HepG2 (cell line): ENCODE measurements at regions not wholly inside any gene's neighbourhood (a gene's known extent, or its start where the extent isn't known, plus 50 kb on each side); places are given as distances from the start of the nearest gene placed in this dataset.

ENCODE experiments used
- ATAC-seq: fragments of 200-7000 bp; cut with Tn5 transposase; 3 replicates; pipeline ENCODE4 v1.9.1; 2020; ENCODE audit warnings: mild to moderate bottlenecking, moderate library complexity
- BruUV-seq: library from RNA; stranded (reverse); fragments of 400-500 nt; replicated peaks from 2 replicates; lab custom pipeline; 2021; lab: Mats Ljungman, UMichigan
- CTCF ChIA-PET: fragments of 300-600 bp; formaldehyde crosslinking; extraction: SDS; loops from one replicate; lab custom pipeline; 2021; ENCODE audit warnings: low total read pairs, inconsistent platforms, low intra/inter-chr PET ratio; lab: Yijun Ruan, JAX
- POLR2A ChIA-PET: fragments of 350-600 bp; sonication (Branson Sonifier 250); formaldehyde crosslinking; loops from one replicate; lab custom pipeline; 2020; ENCODE audit warnings: antibody characterized with exemption, inconsistent platforms; lab: Yijun Ruan, JAX
- DNase-seq: peaks from one replicate; pipeline ENCODE4 v3.0.0-alpha.2; 2015; ENCODE audit warnings: low spot score
- FAIRE-seq: peaks from 3 replicates; lab custom pipeline; 2011; peaks lifted over from hg19 to GRCh38; lab: Jason Lieb, UNC
- H2AFZ ChIP-seq: one replicate; pipeline ENCODE4 v1.6.1; 2011; ENCODE audit warnings: low read length, inconsistent platforms
- H3K27ac ChIP-seq: fragments of 300-600 bp; 3 replicates; pipeline ENCODE4 v1.8.0; 2011; ENCODE audit warnings: mixed run types, mild to moderate bottlenecking, mixed read lengths, low read length, inconsistent platforms; ENCODE audit not compliant: insufficient read depth; ENCODE audit errors: extremely low read length
- H3K27me3 ChIP-seq, 2 experiments: fragments of 200-600 bp in 1 of 2; 2 replicates in 1 of 2; 3 replicates in 1 of 2; pipeline versions ENCODE4 v1.6.0 to v1.8.0; 2011; ENCODE audit warnings: low read length in 2 of 2, mild to moderate bottlenecking in 2 of 2, moderate library complexity in 2 of 2, inconsistent platforms in 1 of 2; ENCODE audit not compliant: insufficient read depth in 2 of 2, control insufficient read depth in 1 of 2
- H3K36me3 ChIP-seq, 2 experiments: fragments of 200-600 bp in 1 of 2; replicated peaks in 1 of 2; 2 replicates in 1 of 2; 3 replicates in 1 of 2; pipeline versions ENCODE4 v1.5.1 to v1.8.0; 2011; ENCODE audit warnings: low read length in 2 of 2, inconsistent platforms in 1 of 2; ENCODE audit not compliant: insufficient read depth in 2 of 2, control insufficient read depth in 1 of 2
- H3K4me1 ChIP-seq: 2 replicates; pipeline ENCODE4 v1.5.1; 2012; ENCODE audit warnings: low read length, inconsistent platforms; ENCODE audit not compliant: insufficient read depth
- H3K4me2 ChIP-seq: 2 replicates; pipeline ENCODE4 v1.6.0; 2011; ENCODE audit warnings: low read depth, low read length, inconsistent platforms
- H3K4me3 ChIP-seq, 3 experiments: fragments of 200-600 bp in 1 of 3; sonication (generic), shearing (Covaris generic) in 1 of 3; replicated peaks in 1 of 3; 2 replicates each; pipeline ENCODE4 v1.5.1; 2011 to 2016; ENCODE audit warnings: low read length in 3 of 3, inconsistent platforms in 2 of 3, low read depth in 2 of 3, mild to moderate bottlenecking in 2 of 3, control low read depth in 1 of 3, mixed read lengths in 1 of 3; ENCODE audit not compliant: insufficient read depth in 1 of 3
- H3K79me2 ChIP-seq: one replicate; pipeline ENCODE4 v1.6.1; 2011; ENCODE audit warnings: low read length, inconsistent platforms; ENCODE audit not compliant: insufficient read depth
- H3K9ac ChIP-seq: 2 replicates; pipeline ENCODE4 v1.6.0; 2011; ENCODE audit warnings: mild to moderate bottlenecking, low read depth, low read length, inconsistent platforms; ENCODE audit not compliant: insufficient read depth
- H3K9me3 ChIP-seq: 2 replicates; pipeline ENCODE4 v1.5.1; 2012; ENCODE audit warnings: mild to moderate bottlenecking, low read length
- H4K20me1 ChIP-seq: 2 replicates; pipeline ENCODE4 v1.6.0; 2011; ENCODE audit warnings: inconsistent platforms, mild to moderate bottlenecking, low read length, moderate library complexity; ENCODE audit not compliant: insufficient read depth
- DNMT3B ChIP-seq: conservative IDR thresholded peaks from 2 replicates; pipeline ENCODE4 v1.6.1; 2016; ENCODE audit warnings: missing biosample characterization, control low read depth
- HMGA1 ChIP-seq: sonication (generic); formaldehyde crosslinking; conservative IDR thresholded peaks from 2 replicates; pipeline ENCODE4 v1.4.0; 2020; ENCODE audit warnings: missing genetic modification reagents
- ISX ChIP-seq: sonication (generic); formaldehyde crosslinking; conservative IDR thresholded peaks from 2 replicates; pipeline ENCODE4 v1.5.0; 2020; ENCODE audit warnings: missing genetic modification reagents
- KAT2B ChIP-seq: fragments of 150-350 bp; IDR thresholded peaks from 2 replicates; pipeline ENCODE4 v1.6.1; 2014; ENCODE audit warnings: low read depth, low read length, borderline replicate concordance
- MTA1 ChIP-seq: sonication (generic); formaldehyde crosslinking; IDR thresholded peaks from 2 replicates; pipeline ENCODE4 v1.4.0; 2020; ENCODE audit warnings: missing genetic modification reagents, mild to moderate bottlenecking, borderline replicate concordance
- PCBP1 ChIP-seq: fragments of 200-400 bp; formaldehyde crosslinking; IDR thresholded peaks from 2 replicates; pipeline ENCODE4 v1.6.1; 2017; ENCODE audit warnings: mild to moderate bottlenecking, low read depth, low read length, borderline replicate concordance
- SMARCC2 ChIP-seq: fragments of 450-650 bp; IDR thresholded peaks from 2 replicates; pipeline ENCODE4 v1.6.1; 2017; ENCODE audit warnings: antibody characterized with exemption, mild to moderate bottlenecking
- SOX6 ChIP-seq, 2 experiments: fragments of 450-650 bp in 1 of 2; sonication (generic) in 1 of 2; formaldehyde crosslinking in 1 of 2; IDR thresholded peaks; 2 replicates each; pipeline versions ENCODE4 v1.4.0 to v1.6.1; 2017 to 2020; ENCODE audit warnings: antibody characterized with exemption in 1 of 2, mild to moderate bottlenecking in 1 of 2, missing genetic modification reagents in 1 of 2
- ZIK1 ChIP-seq: sonication (generic); formaldehyde crosslinking; IDR thresholded peaks from 2 replicates; pipeline ENCODE4 v1.5.0; 2020; ENCODE audit warnings: mild to moderate bottlenecking, low read depth, missing genetic modification reagents, borderline replicate concordance
- ZNF207 ChIP-seq: fragments of 450-650 bp; IDR thresholded peaks from 2 replicates; pipeline ENCODE4 v1.6.1; 2016; ENCODE audit warnings: antibody characterized with exemption, borderline replicate concordance
- ZNF543 ChIP-seq: sonication (generic); formaldehyde crosslinking; IDR thresholded peaks from 2 replicates; pipeline ENCODE4 v1.4.0; 2020; ENCODE audit warnings: mild to moderate bottlenecking, missing genetic modification reagents
- ZNF570 ChIP-seq: sonication (generic); formaldehyde crosslinking; IDR thresholded peaks from 2 replicates; pipeline ENCODE4 v1.4.0; 2020; ENCODE audit warnings: mild to moderate bottlenecking, missing genetic modification reagents, borderline replicate concordance
- ZNF781 ChIP-seq: sonication (generic); formaldehyde crosslinking; IDR thresholded peaks from 2 replicates; pipeline ENCODE4 v1.5.1; 2020; ENCODE audit warnings: borderline replicate concordance, mild to moderate bottlenecking, missing genetic modification reagents; ENCODE audit errors: not compliant biosample characterization
- ZNF790 ChIP-seq: sonication (generic); formaldehyde crosslinking; IDR thresholded peaks from 2 replicates; pipeline ENCODE4 v1.8.0; 2022; ENCODE audit warnings: missing genetic modification reagents, mild to moderate bottlenecking, borderline replicate concordance
- WGBS: methylation state at CpG from one replicate; pipeline ENCODE4 v1.1.6; 2017; ENCODE audit warnings: low lambda C conversion rate; 5-methylcytosine and 5-hydroxymethylcytosine counted together
- in situ Hi-C: cut with HindIII; loops from 2 replicates; pipeline ENCODE4 v1.10.0; 2017; ENCODE audit warnings: low pct_unique_long_range_greater_than_20kb; ENCODE audit not compliant: extremely low pct_ligation_motif_present
- intact Hi-C: fragments of 100-400 bp; cut with micrococcal nuclease; formaldehyde crosslinking; loops from one replicate; pipeline ENCODE4 v1.10.0; 2022; ENCODE audit not compliant: unreplicated experiment
- TF ChIP-seq, protein P1 (sequence below): sonication (generic); formaldehyde crosslinking; IDR thresholded peaks from 2 replicates; pipeline ENCODE4 v1.5.0; 2020; ENCODE audit warnings: missing genetic modification reagents

DNA sequence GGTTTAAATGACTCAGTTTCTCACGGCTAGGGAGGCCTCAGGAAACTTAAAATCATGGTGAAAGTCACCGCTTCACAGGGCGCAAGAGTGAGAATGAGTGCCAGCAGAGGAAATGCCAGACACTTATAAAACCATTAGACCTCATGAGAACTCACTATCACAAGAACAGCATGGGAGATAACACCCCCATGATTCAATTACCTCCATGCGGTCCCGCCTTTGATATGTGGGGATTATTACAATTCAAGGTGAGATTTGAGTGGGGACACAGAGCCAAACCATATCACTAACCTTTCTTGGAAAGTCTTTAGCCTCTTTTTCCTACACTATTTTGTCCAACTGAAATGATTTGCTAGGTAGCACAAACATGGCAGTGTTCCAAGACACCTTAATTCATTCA lies 533.9 kb upstream of the NUDT12 start:
- Histone ChIP-seq H3K4me3 (no peak overlapping the region), H4K20me1 (no peaks in the 10 kb centered on the region), H3K27ac (no peak overlapping the region), H3K27me3 (no peaks in the 10 kb centered on the region), H2AFZ (no peak overlapping the region), H3K9me3 (no peaks in the 10 kb centered on the region), H3K4me1 (no peaks in the 10 kb centered on the region), H3K36me3 (no peaks in the 10 kb centered on the region), H3K4me2 (no peak overlapping the region), H3K9ac (no peak overlapping the region), H3K79me2 (no peaks in the 10 kb centered on the region)
- in situ Hi-C loops (no loop called here), intact Hi-C loops (no loop called here)
- ChIA-PET CTCF (no interaction called here), POLR2A (no interaction called here)
- ATAC-seq (no peak), FAIRE-seq (no peak), DNase-seq (no peak)
- no peak for TF ChIP-seq ZNF570 (CRISPR knock-in tag)
- TF ChIP-seq ZNF207 = no peak
- TF ChIP-seq ZNF781 = no peak
- no peak for TF ChIP-seq KAT2B
- no peak for TF ChIP-seq SMARCC2
- TF ChIP-seq, protein P1, sequence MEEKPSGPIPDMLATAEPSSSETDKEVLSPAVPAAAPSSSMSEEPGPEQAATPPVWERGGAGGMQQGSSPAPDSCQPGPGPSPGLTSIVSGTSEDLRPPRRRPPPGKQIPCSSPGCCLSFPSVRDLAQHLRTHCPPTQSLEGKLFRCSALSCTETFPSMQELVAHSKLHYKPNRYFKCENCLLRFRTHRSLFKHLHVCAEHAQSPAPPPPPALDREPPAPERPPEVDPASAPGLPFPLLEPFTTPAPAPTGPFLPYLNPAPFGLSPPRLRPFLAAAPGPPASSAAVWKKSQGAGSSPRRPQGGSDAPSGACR (CRISPR knock-in tag) = no peak
- no peak for TF ChIP-seq ISX
- TF ChIP-seq PCBP1 = no peak
- TF ChIP-seq SOX6 (IDR thresholded peaks at IDR 0.05) = no peak
- no peak for TF ChIP-seq SOX6 (CRISPR knock-in tag; IDR thresholded peaks at IDR 0.05)
- 68% methylated on average over 5 of the region's 5 CpGs for WGBS
- BruUV-seq = no TSS peak

GRCh38 chr5:104095527-104095926 lies 532.9 kb upstream of the NUDT12 start:
- no TSS peak for BruUV-seq
- no peak for TF ChIP-seq ZNF790 (CRISPR knock-in tag)
- TF ChIP-seq ZNF543 (CRISPR knock-in tag) = no peak
- no peak for TF ChIP-seq MTA1 (CRISPR knock-in tag)
- no peak for TF ChIP-seq DNMT3B
- no peak for TF ChIP-seq ZIK1 (CRISPR knock-in tag)
- no peak for TF ChIP-seq HMGA1 (CRISPR knock-in tag)
- H3K4me2 ChIP-seq = no peak overlapping the region
- H3K9ac ChIP-seq = no peak overlapping the region
- ChIA-PET POLR2A (no interaction called here), CTCF (no interaction called here)
- in situ Hi-C loops (no loop called here), intact Hi-C loops (no loop called here)
- H3K4me1 ChIP-seq = no peaks in the 10 kb centered on the region
- ATAC-seq (no peak), DNase-seq (no peak), FAIRE-seq (no peak)
- H3K4me3 ChIP-seq = no peak overlapping the region
- no peaks in the 10 kb centered on the region for H3K9me3 ChIP-seq
- no peak overlapping the region for H3K27ac ChIP-seq
- 65% methylated on average over 2 of the region's 2 CpGs for WGBS
- H3K79me2 ChIP-seq = no peaks in the 10 kb centered on the region
- H2AFZ ChIP-seq = no peak overlapping the region
- no peaks in the 10 kb centered on the region for H3K36me3 ChIP-seq
- no peaks in the 10 kb centered on the region for H3K27me3 ChIP-seq
- H4K20me1 ChIP-seq = no peaks in the 10 kb centered on the region
